ENCODE measurements at regions not wholly inside any gene's neighbourhood (a gene's known extent, or its start where the extent isn't known, plus 50 kb on each side); places are given as distances from the start of the nearest gene placed in this dataset.

DNA sequence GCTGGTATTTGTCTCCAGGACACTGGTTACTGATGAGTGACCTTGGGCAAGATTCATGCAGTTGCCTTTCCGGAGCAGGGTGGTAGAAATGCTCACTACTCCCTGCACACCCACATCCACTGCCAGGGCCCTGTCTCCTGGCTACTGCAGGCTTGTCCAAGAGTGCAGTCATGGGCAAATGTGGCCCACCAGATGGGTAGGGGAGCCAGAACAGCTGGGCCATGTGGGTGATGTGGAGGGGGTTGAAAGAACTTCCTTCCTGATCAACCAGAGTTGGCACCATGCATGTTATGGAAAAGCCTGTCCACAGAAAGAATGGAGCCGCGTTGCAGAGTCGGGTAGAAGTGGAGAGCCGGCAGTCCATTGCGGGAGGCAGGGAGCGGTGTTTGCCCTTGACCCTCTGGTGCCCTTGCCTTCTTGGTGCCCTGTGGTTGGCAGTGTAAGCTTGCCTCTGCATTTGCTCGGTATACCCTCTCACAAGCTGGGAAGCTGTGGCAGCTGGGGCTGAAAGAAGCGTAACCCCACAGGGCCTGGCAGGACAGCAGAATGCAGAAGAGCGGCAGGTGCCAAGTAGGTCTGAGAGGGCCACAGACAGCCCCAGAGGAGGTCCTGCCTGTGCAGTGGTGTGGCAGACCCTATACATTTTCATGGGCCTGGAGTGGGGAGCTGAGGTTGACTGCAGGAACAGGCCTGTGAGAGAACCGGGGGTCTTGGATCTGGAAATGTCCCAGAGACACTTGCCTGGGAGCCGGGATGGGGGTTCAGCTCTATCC, 253.2 kb downstream of the TFCP2L1 start:
- no peak for DNase-seq

DNA sequence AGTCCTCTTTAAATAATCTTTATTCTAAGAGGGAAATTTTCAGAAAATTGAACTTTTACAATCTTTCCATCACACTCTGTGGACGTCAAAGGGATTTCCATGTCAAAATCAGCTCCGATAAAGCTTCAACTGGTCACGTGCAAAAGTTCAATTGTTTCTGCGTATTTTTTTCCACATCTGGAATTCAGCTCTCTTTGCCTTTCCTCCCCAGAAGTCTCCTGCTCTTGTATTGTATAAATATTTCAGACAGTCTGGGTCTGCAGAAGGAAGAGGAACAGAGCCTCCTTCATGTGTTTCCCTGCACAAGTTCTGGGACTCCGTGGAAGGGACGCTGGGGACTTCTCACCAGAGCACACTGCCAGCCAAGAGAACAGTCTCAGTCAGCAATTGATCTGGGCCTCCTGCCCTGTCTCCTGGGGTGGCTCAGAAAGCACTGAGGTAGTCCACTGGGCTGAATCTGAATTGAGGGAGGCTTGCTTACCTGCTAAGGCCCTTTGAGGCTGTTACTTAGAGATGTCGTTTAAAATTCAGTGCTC, 251.5 kb downstream of the TFCP2L1 start:
- DNase-seq: peak; percentile 49

DNA sequence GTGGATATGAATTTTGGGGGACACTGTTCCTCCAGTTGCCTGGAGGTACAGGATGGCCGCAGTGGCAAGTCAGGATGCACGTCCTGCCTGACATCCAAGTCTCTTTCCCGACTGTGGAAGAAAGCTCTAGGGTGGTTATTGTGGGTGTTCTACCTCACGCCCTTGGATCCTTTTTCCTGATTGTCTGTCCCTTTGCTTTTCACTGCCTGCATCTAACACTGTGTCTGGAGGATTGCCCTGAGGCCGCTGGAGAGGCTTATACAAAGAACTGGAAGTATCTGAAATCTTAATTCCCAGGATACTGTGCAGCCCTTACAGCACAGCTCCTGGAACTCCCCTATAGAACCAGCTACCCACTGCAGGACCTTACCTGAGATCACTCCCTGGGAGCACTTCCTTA, 250.5 kb downstream of the TFCP2L1 start:
- no peak for DNase-seq

DNA sequence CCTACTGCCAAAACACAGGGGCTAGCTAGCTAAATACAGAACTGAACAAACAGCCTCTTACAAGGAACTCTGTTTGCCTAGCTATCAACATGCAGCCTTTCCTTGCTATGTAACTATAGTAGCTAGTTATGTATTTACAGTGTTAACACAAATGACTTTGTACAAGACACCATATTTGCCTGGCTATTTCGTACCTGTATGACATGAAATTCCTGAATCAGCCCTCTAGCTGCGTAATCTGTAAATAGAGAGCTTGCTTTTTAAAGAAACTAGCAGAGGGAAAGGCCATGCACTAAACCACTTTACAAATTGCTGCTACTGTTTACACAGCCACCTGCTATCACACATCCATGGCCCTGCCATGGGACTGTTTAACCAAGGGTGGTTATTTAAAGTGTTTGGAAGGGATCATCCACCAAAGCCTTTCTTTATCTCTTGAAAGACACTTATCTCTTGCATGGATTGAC, 248.7 kb downstream of the TFCP2L1 start:
- no peak for DNase-seq

DNA sequence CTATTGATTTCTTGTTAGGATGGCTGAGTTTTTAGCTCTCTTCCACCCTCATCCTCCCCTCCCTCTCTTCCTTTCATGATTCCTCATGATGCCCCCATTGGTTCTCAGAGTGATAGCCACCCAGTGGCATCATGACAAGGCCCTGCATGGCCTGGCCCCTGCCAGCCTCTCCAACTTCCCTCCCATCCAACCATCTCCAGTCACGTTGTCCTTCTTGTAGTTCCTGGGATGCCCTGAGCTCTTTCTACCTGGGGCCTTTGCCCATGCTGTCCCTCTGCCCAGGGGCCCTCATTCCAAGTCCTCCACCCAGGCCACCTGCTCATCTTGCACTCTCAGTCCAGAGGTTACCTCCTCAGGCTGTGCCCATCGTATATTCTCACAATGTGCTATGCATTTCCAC, 247.5 kb downstream of the TFCP2L1 start:
- DNase-seq: no peak

DNA sequence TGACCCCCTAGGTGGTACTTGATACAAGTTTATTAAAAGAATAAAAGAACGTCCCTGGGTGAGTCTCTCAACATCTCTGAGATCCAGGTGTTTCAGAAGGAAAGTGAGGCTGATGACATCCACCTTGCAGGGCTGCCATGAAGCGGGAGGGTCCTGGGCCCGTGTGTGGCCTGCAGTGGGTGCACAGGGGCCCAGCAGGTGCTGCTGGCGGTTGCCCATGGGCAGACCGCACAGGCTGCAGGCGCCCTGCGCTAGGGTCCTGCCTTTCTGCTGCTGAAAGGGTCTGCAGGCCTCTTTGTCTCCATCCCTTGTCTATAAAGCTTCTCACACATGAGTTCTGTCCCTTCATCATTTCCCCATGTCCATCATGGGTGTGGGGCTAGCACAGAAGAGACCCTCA, 247.0 kb downstream of the TFCP2L1 start:
- no peak for DNase-seq

DNA sequence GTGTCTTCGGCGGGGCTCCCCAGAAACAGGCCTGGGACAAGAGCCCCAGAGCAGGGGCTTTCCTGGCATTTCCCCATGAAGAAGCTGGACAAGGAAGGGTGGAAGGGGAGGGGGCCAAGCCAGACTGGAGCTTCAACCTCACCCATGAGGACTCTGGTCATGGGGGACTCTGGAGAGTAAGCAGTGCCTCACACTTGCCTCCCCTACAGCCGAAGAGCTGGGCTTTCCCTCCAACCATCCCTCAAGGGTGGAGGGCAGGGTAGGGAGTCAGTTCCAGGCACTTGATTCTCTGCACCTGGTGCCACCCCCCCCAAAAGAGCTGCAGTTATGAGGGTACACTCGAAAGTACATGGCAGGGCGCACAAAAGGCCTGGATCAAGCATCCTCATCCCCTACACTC, 246.6 kb downstream of the TFCP2L1 start:
- DNase-seq: no peak

DNA sequence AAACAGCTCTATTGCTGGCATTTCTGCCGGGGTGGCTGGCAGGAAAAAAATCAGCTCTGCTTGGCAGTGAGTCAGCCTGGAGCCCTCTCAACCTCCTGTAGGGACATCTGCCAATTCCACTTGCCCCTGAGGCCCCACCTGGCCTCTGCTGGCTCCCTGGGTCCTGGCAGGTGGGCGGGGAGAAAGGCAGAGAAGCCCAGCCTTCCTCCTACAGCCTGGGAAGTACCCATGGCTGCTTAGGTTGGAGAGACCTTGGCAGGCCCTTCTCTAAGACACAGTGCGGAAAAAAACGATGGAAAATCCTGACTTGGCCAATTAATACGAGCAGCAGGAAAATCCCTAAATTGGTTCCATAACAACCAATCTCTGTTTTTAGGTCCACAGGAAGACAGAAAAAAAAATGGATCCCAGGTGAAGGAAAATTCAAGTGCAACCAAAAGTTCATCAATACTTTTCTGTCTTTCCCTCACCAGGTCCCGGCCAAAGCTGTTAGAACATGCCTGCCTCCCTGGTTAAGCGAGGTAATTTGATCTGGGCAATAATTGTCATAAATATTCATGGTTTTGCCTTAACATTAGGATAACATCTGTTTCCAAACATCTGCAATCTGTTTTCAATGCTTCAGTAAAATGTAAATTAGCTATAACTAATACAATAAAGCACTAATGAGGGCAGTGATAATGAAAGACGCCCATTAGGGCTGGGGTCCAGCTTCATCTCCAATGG, 245.9 kb downstream of the TFCP2L1 start:
- peak; percentile 81 for DNase-seq

DNA sequence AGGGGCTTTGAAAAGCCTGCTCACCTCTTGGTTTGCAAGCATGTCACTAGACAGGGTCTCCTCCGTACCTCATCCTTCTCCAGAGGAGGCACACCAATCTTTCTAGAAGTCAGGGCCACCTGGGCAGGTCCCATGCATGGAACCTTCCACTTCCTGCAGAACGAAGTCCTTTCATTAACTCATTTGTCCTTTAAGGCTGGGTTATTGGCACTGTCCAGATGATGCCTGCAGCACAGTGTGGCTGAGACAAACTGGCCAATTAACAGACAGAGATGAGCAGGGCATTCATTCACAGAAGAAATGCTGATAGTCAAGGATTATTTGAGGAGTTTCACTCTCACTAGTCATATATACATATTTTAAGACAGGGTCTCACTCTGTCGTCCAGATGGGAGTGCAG, 245.3 kb downstream of the TFCP2L1 start:
- DNase-seq: no peak

DNA sequence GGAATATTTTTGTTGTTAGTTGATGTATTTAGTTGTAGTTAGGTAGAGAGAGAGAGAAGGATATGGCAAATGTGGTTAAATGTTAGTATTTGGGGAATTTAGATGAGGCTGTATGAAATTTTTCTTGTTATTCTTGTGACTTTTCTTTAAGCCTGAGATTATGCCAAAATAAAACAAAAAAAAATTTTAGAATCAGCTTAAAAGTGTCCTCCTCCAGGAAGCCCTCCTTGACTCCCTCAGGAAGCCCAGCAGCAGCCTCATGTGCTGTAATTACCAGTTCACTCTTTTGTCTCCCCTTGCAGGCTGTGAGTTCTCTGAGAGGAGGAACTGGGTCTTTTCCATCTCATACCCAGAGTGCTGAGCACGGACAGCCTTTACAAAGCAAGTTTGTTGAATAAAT, 243.5 kb downstream of the TFCP2L1 start:
- DNase-seq: no peak

DNA sequence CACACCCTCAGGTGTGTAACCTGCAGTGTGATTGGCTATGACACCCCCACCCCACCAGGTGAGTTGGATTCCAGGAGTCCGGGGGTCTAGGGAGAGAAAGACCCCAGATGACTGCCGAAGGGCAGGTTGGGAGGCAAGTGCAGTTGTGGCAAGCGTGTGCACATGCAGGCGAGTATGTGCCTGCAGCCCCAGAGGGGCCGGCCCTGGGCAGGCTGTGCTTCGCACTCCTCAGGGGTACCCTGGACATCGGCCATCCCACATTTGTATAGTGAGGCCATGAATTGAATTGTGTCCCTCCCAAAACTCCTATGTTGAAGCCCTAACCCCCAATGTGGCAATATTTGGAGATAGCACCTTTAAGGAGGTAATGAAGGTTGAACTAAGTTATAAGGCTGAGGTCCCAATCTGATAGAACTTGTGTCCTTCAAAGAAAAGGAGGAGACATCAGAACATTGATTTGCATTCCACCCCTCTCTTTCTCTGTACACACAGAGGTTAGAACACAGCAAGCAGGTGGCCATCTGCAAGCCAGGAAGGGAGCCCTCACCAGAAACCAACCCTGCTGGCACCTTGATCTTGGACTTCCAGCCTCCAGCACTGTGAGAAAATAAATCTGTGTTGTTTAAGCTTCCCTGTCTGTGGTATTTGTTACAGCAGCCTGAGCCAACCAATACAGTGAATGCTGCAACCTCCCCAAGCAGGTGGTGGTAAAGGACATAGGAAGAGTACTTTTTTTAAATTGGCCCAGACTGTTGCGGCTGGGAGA, 241.8 kb downstream of the TFCP2L1 start:
- DNase-seq: no peak

DNA sequence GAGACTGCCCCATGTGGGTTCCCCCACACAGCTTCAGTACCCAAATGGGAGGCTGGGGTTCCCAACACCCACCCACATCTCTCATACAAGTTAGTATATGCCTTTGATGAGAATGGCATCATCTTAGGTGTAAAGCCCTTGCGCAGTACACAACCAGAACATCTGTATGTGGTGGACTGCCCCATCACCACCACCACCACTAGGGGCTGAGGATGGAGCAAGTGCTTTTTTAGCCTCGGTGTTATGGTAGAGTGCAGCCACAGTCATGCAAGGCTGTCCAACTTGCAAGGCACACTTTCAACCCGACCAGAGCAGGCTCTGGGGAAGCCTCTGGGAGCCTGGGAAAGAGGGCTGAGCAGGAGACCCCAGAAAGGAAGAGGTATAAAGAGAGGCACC, 241.2 kb downstream of the TFCP2L1 start:
- no peak for DNase-seq

DNA sequence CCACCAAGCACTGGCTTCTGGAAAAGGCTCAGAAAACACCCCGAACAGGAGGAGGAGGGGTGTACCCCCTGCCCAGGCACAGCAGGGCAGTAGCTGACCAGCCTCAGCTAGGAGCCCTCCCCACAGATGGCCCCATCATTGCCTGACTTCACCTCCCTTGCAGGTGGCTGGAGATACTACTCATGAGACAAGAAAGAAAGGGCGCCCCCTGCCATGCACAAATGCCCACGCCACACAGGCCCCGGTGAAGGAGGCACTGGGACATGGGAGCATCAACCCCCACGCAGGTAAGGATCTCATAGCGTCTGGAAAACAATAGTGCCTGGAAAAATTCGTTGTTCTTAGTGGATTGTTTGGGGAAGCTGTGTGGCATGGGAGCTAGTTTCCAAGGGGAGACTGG, 240.6 kb downstream of the TFCP2L1 start:
- DNase-seq: no peak

DNA sequence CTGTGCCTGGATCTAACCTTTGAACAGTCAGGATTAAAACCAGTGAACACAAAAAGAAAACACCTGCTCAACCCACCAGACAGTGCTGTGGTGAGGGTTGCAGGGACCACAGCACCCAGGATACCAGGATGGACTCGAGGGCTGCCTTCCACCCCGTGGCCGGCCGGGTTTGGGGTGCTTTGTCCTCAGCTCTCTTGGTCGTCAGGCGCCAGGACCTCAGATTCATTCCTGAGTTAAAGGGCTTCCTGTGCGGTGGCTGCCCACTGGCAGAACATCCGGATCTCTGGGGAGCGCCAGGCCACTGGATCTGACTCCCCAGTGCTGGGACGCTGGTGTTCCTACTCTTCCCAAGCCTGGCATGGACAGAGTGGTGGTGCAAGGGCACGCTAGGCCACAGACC, 239.8 kb downstream of the TFCP2L1 start:
- no peak for DNase-seq

DNA sequence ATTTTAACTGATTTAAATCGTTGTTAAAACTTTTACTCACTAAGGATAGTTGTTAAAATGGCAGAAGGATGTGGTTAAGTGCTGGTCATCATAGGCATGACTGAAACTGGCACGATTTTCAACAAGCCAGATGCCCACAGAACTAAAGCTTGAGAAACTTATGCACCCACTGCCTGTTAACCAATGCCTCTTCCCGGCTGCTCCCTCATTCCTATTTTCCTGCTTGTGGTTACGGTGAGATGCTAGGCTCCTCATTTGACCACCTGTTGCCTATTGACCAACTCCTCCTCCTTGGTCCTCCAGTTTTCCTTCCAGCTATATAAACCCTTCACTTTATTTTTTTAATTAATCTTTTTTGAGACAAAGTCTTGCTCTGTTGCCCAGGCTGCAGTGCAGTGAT, 238.7 kb downstream of the TFCP2L1 start:
- no peak for DNase-seq

DNA sequence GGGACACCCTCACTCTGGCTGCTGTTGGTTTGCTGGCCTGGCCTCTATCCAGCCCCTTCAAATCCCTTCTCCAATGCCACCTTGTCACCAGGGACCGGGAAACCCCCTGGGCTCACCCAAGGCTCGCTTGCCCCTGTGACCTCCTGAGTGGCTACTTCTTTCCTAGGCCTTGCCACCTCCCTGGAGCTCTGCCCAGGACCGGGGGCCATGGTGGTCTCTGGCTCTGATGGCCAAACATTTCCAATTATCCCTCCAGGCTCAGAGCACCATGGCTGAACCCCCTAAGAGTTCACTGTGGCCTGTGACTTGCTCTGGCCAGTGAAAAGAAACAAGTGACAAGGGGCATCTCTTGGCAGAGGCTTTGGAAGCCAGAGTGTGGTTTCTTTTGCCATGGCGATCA, 237.6 kb downstream of the TFCP2L1 start:
- no peak for DNase-seq

DNA sequence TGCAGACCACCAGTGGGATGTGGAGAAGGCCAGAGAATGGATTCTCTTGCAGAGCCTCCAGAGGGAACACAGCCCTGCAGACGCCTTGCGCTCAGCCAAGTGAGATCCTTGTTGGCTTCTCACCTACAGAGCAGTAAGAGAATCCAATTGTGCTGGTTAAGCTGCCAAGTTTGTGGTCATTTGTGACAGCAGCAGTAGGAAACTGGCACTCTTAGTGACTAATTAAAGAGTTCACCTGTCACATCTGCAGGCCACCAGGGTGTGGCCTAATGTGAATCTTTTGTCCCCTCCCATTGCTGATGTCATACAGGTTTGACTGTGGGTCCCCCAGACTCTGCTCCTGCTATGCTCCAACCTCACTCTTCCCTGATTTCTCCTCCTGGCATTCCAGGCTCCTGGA, 235.9 kb downstream of the TFCP2L1 start:
- DNase-seq: no peak

DNA sequence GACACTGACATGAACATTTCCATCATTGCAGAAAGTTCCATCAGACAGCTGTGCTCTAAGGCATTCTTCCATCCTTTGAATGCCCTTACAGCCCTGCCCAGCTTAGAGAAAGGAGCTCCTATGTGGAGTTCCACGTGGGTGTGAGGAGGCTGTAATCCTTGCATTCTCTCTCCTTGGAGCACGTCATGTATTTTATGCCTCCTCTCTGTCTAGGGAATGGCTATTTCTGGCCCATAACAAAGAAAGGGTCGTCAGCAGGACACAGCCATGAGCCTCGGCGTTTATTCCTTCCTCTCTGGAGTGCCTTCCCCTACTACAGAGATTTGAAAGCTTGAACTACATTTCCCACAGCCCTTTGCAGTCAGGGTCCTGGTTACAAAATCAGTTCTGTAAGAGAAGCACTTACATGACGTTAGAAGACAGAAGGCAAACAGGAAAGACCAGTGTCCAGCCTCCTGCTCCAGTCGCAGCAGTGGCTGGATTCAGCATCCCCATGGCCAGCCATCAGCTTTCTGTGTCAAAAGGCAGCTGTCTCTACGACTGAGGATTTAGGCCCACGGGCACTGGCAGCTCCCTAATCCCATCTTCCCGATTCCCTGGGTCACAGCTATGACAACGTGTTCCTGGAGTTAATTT, 234.9 kb downstream of the TFCP2L1 start:
- DNase-seq: no peak

DNA sequence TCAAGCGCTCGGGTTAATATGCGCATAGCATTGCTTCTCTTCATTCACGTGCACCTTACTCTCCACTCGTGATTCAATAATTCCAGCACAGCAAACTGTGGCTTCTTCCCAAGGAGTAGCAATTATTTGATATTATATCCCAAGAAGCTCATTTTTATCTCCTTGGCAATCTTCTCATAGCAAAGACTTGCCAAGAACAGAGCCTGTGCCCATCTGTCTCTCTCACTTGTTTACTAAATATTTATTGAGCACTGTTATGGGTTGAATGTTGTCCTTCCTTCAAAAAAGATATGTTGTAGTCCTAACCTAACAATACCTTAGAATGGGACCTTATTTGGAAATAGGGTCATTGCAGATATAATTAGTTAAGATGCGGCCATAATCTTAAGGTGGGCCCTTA, 233.7 kb downstream of the TFCP2L1 start:
- no peak for DNase-seq

DNA sequence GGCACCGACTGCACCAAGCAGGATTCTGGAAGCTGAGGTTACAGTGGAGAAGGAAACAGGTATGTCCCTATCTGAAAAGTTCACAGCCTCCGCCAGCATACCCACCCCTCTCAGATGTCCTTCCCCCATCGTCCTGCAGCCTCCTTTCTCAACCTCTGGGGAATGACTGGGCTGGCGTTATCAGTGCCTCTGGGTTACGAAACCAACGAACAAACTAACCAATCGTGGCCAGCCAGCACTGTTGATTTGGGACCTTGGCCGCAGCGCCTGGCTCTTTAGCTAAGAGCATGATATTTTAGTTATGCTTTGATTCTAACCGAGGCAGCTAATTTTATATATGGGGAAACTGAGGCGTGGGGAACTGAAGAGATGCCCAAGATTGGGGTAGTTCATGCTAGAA, 233.0 kb downstream of the TFCP2L1 start:
- DNase-seq: no peak

DNA sequence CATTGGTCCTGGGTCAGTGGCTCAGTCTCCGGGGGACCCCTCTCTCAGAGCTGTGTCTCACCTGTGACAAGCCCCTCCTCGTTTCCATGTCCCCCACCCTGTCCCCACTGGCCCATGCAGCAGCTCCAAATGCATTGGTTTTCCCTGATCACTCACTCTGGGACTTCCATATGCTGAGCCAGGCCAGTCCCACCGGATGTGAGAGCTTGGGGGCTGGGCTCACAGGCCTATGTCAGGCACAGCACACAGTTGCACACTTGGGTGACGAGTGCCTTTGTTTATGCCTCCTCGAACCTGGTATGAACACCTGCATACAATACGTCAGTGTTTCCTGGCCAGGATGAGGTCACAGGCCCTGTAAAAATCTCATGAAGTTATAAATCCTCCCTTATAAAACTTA, 232.5 kb downstream of the TFCP2L1 start:
- DNase-seq: no peak

DNA sequence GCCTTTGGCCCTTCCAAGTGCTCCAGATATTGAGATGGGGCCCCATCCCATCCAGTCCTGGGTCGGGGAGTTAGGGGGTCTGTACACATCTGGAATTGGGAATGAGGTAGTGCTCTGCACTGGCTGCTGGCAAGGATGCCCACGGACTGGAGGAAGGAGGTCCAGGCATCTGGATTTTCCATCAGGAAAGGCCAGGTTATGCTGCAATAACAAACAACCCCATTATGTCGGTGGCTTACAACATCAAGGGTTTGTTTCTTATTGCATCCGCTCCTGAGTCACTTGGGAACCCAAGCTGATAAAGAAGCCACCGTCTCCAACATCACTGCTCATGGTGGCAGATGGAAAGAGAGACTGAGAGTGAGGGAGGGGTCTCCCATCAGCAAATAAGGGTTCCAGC, 229.9 kb downstream of the TFCP2L1 start:
- no peak for DNase-seq

DNA sequence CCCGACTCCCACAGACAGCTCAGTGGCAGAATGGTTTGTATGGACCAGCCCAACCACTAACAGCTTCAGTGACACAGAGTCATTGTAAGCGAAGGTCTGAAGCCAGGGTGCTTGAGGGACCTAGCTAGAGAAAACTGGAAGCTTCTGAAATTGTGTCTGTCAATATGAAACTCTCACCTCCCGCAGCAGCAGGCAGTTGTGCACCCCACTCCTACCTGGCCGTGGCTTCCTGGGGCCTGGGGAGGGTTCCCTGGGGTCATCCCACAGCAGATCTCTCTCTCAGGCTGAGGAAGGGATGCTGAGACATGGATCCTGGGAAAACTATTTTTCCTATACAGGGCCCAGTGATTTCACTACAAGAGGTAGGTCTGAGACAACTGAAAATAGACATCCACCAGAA, 229.5 kb downstream of the TFCP2L1 start:
- DNase-seq: no peak
